ENCODE measurements at regions not wholly inside any gene's neighbourhood (a gene's known extent, or its start where the extent isn't known, plus 50 kb on each side); places are given as distances from the start of the nearest gene placed in this dataset.

DNA sequence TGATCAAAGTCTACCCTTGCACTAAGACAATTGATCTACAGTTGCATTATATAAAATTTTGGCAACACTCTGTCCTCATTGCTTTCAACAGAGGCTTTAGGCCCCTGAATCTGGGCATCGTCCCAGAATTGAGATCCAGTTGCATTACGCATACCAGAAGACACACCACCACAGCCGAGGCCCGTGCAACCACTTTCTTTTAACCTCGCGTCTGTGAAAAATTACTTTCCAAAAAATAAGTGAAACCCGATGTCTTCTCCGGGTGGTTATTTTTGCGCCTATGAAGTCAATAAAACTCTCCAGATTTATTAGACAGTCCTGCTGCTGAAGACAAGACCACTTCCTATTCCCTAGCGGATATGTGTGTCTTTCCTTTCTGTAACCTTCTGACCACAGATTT lies 52.1 kb upstream of the NFIB start:
- TF ChIP-seq, protein P1, sequence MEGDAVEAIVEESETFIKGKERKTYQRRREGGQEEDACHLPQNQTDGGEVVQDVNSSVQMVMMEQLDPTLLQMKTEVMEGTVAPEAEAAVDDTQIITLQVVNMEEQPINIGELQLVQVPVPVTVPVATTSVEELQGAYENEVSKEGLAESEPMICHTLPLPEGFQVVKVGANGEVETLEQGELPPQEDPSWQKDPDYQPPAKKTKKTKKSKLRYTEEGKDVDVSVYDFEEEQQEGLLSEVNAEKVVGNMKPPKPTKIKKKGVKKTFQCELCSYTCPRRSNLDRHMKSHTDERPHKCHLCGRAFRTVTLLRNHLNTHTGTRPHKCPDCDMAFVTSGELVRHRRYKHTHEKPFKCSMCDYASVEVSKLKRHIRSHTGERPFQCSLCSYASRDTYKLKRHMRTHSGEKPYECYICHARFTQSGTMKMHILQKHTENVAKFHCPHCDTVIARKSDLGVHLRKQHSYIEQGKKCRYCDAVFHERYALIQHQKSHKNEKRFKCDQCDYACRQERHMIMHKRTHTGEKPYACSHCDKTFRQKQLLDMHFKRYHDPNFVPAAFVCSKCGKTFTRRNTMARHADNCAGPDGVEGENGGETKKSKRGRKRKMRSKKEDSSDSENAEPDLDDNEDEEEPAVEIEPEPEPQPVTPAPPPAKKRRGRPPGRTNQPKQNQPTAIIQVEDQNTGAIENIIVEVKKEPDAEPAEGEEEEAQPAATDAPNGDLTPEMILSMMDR (IDR thresholded peaks at IDR 0.05; ENCODE audit: low read depth, low read length), result no peak
- H3K4me3 ChIP-seq (ENCODE audit: low read depth, low read length), result no peak overlapping the region

DNA sequence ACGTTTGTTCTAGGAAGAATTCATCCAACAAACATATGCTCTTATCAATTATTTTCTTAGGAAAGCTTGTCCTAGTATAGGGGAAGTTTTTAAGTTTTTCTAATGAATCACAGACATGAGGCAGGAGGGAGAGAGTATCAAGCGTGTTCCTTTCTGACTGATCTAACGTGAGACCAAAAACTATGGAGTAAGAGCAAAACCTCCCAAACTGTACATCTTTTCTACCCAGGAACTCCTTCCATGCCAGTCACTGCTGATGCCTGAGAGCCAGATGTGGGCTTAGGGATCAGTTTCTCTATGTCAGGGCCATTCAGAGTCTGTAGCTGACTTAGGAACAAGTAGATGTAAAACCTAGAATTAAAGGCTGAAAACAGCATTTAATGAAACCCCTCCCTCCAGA lies 51.7 kb upstream of the NFIB start:
- TF ChIP-seq, protein P1 (IDR thresholded peaks at IDR 0.05; ENCODE audit: low read depth, low read length), result no peak
- H3K4me3 ChIP-seq (ENCODE audit: low read depth, low read length), result no peak overlapping the region

All from WI38 (cell line).